Vagina (tissue), 2 donors: ENCODE measurements at regions not wholly inside any gene's neighbourhood (a gene's known extent, or its start where the extent isn't known, plus 50 kb on each side); places are given as distances from the start of the nearest gene placed in this dataset.
A peak's percentile ranks its signal among the peaks of the same experiment; 100 is the strongest.

ENCODE experiments used
- DNase-seq, 2 donors: peaks; one replicate each; pipeline ENCODE4 v3.0.0-alpha.2; 2017; ENCODE audit errors: extremely low spot score in 2 of 2
- H3K27ac ChIP-seq: fragments of 200-600 bp; sonication (generic); one replicate; pipeline ENCODE4 v1.5.1; 2019
- H3K27me3 ChIP-seq: fragments of 200-600 bp; sonication (generic); one replicate; pipeline ENCODE4 v1.5.1; 2019
- H3K36me3 ChIP-seq, 2 donors: fragments of 200-600 bp; sonication (generic); one replicate each; pipeline ENCODE4 v1.5.1; 2017 to 2019
- H3K4me1 ChIP-seq: fragments of 200-600 bp; sonication (generic); one replicate; pipeline ENCODE4 v1.5.1; 2019
- H3K4me3 ChIP-seq, 2 donors: fragments of 200-600 bp; sonication (generic); 1 replicate in 1 of 2; 2 replicates in 1 of 2; pipeline ENCODE4 v1.5.1; 2016 to 2019
- H3K9me3 ChIP-seq: fragments of 200-600 bp; sonication (generic); one replicate; pipeline ENCODE4 v1.5.1; 2019
- CTCF ChIP-seq, 3 experiments: fragments of 450-650 bp in 2 of 3; fragments of 200-600 bp in 1 of 3; sonication (generic) in 1 of 3; IDR thresholded peaks; one replicate each; pipeline ENCODE4 v1.5.1; 2017 to 2019; ENCODE audit warnings: antibody characterized with exemption in 3 of 3, mild to moderate bottlenecking in 2 of 3, moderate library complexity in 2 of 3
- POLR2A ChIP-seq, 2 donors: fragments of 450-650 bp; IDR thresholded peaks; one replicate each; pipeline ENCODE4 v1.6.1; 2017; ENCODE audit warnings: antibody characterized with exemption in 2 of 2, mild to moderate bottlenecking in 2 of 2, moderate library complexity in 2 of 2
- POLR2AphosphoS5 ChIP-seq, 2 donors: sonication (generic); formaldehyde crosslinking; IDR thresholded peaks; one replicate each; pipeline ENCODE4 v1.9.0; 2017; ENCODE audit warnings: antibody characterized with exemption in 2 of 2, mild to moderate bottlenecking in 2 of 2, low read depth in 1 of 2; ENCODE audit not compliant: insufficient read depth in 1 of 2
- intact Hi-C: fragments of 100-400 bp; cut with DNase I; formaldehyde crosslinking; loops from one replicate; pipeline ENCODE4 v1.15.1; 2023

DNA sequence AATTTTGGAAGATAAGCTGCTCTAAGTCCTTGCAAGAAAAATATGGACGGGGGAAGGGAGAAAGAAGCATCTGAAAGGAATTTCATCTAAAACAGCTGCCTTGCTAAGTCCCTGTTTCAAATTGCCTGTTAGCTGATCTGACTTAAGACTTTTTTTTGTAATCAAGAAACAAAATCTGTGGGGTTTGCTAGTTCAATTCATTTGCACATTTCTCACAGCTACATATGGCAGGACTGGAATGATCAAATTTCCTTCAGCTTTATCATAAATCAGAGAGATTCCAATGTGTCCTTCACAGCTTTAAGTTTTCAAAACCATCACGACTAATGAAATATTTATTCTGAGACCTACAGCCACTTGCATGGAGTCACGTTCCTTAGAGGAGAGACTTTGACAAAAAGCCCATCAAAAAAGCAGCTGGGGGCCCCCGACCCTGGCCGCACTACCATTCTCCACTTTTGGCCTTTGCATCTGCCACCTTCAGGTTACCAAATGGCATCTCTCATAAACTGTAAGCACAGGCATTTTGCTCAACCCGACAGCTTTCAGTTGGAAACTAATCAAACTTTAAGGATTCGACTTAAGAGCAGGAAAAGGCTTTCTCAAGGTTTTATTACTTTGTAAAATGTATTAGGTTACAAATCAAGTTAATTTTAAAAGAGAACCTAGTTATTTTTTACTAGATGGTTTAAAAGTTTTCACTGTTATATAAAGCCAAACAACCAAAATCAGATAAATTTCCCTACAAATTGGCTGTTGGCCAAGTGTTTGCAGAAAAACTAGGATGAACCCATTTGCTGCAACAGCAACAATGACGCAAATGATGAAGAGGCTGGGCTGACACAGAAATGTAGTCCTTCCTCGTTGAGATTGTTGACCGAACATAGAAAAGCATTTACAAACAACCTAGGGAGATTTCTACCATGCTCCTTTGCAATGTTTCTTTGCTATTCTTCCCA is 100.4 kb upstream of the RND3 start:
- TF ChIP-seq POLR2AphosphoS5 (IDR thresholded peaks at IDR 0.05; ENCODE audit: insufficient read depth in 1 of 2, low read depth in 1 of 2) (peak; percentile 37 to 60), POLR2A (IDR thresholded peaks at IDR 0.05) (no peak), CTCF (IDR thresholded peaks at IDR 0.05) (no peak)

DNA sequence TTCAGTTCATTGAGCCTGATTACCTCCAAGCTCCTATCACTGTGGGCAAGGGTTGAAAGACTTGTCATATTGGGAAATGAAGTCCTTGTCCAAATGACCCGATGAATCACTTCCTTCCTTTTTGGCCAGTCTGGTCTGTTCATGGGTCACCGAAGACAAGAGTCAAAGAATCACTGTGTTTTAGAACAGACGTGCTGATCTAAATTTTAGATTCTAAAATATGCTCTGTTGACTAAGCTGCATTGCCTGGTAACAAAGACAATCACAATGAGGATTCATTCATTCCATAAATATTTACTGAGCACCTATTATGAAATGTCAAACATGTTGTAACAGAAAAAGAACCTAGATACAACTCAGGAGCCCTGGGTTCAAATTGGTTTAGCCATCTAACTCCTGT is 99.4 kb upstream of the RND3 start:
- no peak for DNase-seq
- intact Hi-C loops: no loop called here
- peaks cover 7% of the 10 kb centered on the region for H3K4me1 ChIP-seq
- peak overlapping the region; percentile 26 for H3K27ac ChIP-seq
- no peaks in the 10 kb centered on the region for H3K9me3 ChIP-seq
- no peaks in the 10 kb centered on the region for H3K36me3 ChIP-seq
- H3K27me3 ChIP-seq: no peaks in the 10 kb centered on the region
- no peak for TF ChIP-seq POLR2A (IDR thresholded peaks at IDR 0.05)
- TF ChIP-seq POLR2AphosphoS5 (IDR thresholded peaks at IDR 0.05; ENCODE audit: insufficient read depth in 1 of 2, low read depth in 1 of 2): no peak
- TF ChIP-seq CTCF (IDR thresholded peaks at IDR 0.05): no peak
- H3K4me3 ChIP-seq: no peak overlapping the region

More for the DNA sequence above, 100.4 kb upstream of the RND3 start:
- intact Hi-C loops: no loop called here
- H3K27me3 ChIP-seq: no peaks in the 10 kb centered on the region
- H3K4me1 ChIP-seq: peaks cover 7% of the 10 kb centered on the region
- H3K4me3 ChIP-seq: peak overlapping the region in 1 of 2 donors; percentile 11
- H3K9me3 ChIP-seq: no peaks in the 10 kb centered on the region
- peak overlapping the region; percentile 67 for H3K27ac ChIP-seq
- DNase-seq: no peak
- no peaks in the 10 kb centered on the region for H3K36me3 ChIP-seq

GRCh38 chr2:150585221-150585971 is 97.9 kb upstream of the RND3 start:
- Histone ChIP-seq H3K36me3 (no peaks in the 10 kb centered on the region), H3K9me3 (no peaks in the 10 kb centered on the region), H3K27me3 (no peaks in the 10 kb centered on the region), H3K4me3 (no peak overlapping the region), H3K27ac (no peak overlapping the region), H3K4me1 (peaks cover 7% of the 10 kb centered on the region)
- TF ChIP-seq POLR2A (IDR thresholded peaks at IDR 0.05): no peak
- no peak for TF ChIP-seq CTCF (IDR thresholded peaks at IDR 0.05)
- TF ChIP-seq POLR2AphosphoS5 (IDR thresholded peaks at IDR 0.05; ENCODE audit: insufficient read depth in 1 of 2, low read depth in 1 of 2): no peak
- DNase-seq: no peak
- intact Hi-C loops: no loop called here

- Histone ChIP-seq H3K27me3 (no peaks in the 10 kb centered on the region), H3K4me1 (peaks cover 7% of the 10 kb centered on the region), H3K36me3 (no peaks in the 10 kb centered on the region), H3K9me3 (no peaks in the 10 kb centered on the region), H3K4me3 (no peak overlapping the region), H3K27ac (no peak overlapping the region)
- TF ChIP-seq POLR2AphosphoS5 (IDR thresholded peaks at IDR 0.05; ENCODE audit: insufficient read depth in 1 of 2, low read depth in 1 of 2) (no peak), CTCF (IDR thresholded peaks at IDR 0.05) (no peak), POLR2A (IDR thresholded peaks at IDR 0.05) (no peak)
- no peak for DNase-seq
- intact Hi-C loops: no loop called here
Observed at GRCh38 chr2:150584081-150584480, 96.6 kb upstream of the RND3 start.
